DMS53 treated with DMSO at 0.1 percent for 48 hours (cell line): ENCODE measurements at regions not wholly inside any gene's neighbourhood (a gene's known extent, or its start where the extent isn't known, plus 50 kb on each side); places are given as distances from the start of the nearest gene placed in this dataset.
A peak's percentile ranks its signal among the peaks of the same experiment; 100 is the strongest.

Source experiments
- DNase-seq: peaks from one replicate; lab custom pipeline; 2025; ENCODE audit not compliant: unreplicated experiment; lab: John Stamatoyannopoulos, UW

DNA sequence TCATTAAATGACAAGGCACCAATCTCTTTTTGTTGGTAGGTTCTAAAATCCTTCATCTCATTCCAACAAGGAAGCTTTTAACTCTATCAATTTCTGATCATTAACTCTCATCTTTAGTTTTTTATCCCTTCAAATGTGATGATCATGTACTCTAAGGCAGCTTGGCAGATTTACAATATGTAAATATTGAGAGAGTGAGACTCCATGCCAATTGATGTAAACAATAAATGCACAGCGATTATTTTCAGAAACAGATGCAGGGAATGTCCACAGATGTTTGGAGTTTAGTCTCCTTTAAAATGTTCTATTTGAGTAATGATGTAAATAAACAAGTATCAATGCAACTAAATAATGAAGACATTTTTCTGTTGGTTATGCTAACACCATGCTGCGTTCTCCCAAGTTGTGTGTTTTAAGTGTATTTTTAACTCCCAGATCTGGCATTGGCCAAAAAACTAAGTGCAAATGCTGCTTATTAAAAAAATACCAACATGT, 213.8 kb downstream of the AHR start:
- DNase-seq, result peak; percentile 40

DNA sequence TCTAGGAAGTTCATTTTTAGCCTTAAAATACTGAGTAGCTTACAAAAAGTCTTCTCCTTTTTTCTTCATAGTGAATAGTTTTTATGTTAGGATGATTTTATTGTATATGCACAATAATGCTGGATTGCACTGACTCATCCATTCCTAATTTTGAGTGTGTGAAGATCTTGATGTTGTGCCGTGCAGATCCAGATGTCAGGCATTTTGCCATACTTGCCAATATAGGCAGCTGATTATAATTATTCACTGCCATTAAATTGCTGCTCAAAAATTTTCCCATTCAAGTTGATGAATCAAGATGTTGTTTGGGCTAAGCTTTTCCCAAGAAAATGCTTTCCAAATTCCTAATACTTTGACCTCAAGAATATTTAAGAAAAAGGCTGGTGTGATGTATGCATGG, 218.3 kb downstream of the AHR start:
- DNase-seq, result no peak

DNA sequence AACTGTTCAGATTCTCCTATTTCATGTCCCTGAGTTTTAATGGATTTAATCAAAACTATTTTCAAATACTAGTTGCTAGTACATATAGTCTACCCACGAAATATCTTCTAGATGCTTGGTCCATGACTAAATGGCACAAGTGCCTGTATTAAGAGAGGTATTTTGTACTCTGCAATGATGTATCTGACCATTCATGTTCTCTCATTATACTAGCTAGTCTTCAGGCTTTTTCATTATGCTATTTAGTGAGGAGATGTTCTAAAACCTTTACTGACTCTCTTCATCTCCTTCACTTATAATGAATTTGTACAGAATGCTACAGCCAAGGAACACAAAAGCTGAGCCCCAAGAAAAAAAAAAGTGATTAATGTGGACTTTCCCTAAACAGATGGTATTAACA, 222.5 kb downstream of the AHR start:
- DNase-seq, result no peak

DNA sequence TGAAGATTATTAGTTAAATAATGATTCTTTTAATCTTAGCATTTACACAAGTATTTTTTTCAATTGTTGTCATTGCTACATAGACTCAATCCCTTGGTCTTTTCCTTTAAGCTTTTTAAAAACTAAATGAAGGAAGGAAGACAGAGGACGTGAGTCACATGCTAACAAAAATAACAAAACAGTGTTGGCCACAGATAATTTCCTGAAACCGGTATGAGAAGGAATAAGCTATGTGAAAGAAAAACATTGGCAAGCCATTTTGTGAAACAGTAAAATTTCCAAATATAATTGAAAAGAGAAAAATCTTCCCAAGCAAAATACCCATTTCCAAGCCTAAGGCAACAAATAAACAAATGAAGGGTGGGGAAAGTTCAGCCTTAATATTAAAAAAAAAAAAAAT, 223.0 kb downstream of the AHR start:
- no peak for DNase-seq

DNA sequence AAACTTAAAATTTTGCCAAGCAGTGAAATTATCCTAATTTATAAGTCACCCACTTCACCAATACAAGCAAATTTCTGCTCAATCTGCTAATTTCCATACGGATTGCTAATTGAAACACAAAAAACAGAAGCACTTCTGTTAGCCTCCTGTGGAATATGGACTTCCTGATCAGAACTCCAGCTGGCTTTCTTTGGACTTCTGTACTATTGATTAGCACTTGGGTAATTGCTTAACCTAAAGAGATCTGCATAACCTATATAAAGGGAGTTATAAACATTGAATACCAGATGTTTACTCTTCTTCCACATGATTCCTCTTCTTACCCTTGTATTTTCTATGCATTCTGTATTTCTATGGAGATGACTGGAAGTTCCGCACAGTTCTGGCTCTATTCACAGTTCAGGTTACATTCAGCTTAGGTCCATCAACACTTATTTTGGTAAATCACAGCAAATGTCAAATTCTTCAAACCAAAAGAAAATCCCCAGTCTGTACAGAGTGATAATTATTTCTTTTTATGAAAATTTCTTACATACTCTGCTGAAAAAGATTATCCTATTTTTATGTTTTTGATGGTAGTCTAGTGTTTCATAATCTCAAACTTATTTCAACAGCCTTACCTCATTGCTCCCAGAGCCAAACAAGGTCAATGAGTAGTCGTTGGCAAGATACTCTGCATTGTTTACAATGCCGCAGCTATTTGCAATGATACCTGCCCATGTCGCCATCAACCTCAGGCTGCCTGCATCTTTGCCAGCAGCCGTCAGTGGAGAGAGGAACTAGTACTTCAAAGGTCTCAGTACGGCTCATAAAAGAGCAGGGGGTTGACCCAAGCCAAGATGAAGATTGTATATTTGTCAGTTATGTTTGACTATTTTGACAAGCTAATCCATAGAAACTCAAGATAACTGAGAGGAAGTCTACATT, 225.6 kb downstream of the AHR start:
- DNase-seq, result no peak

DNA sequence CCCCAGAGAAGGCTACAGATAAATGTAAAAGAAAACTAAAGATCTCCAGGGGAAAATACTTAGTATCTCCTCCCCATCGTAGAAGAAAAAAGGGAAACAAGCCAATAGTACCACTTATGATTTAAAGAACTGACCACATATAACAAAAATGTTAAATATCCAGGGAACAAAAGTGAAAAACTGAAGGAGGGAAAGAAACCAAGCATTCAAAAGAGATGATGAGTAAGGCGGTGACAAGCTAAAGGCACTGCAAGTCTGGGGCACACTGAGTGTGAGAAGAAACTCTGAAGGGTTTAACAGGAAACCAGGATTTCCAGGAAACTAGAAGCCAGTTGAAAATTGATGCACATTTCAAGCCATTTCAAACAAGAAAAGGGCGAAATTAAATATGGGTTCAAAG, 226.3 kb downstream of the AHR start:
- no peak for DNase-seq

DNA sequence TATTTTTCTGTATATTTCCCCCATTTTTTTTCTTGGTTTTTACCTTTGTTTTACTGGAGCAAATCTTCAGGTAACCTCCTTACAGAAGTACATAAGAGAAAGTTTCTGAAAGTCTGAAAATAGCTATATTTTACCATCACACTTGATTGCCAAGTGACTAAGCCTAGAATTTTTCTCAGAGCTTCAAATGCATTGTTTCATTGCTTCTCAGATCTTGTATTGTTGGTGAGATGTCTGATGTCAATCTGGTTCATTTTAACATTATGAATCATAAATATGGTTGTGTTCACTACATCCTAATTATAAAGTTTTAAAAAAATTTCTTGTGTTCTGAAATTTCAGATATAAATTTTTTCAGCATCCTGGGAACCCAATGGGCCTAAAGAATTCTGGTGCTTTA, 228.2 kb downstream of the AHR start:
- DNase-seq, result no peak

DNA sequence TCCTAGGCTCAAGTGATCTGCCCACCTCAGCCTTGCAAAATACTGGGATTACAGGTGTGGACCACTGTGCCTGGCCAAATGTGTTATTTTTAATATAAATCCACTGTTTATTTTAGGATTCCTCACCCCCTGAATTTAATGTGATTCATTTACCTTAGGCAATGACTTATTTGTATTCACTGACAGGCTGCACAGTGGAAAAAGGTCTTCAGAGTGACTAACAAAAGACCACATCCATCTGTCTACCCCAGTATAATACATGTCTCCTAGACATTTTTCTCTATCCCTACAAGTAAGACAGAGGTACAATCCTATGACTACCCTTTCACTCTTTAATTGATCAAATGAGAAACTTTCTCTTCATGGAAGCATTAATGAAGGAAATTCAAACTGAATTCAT, 230.2 kb downstream of the AHR start:
- no peak for DNase-seq

DNA sequence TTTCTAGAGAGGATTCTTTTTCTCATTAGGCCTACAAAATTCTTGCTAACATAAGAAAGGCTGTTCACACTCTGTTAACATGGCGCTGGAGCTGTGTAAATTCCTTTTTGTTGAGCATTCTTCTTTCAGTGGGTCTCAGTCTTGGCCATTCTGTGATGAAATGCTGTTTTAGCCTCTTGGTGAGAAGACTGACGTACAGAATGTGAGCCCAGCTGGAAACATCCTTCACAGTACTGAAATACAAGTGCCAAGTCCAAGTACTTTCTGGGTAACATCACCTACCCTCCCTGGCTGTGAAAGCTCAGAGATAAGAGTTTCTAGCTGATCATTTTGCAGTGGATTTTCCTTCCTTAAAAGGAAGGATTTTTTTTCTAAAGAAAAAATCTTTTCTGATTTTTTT, 231.8 kb downstream of the AHR start:
- no peak for DNase-seq

DNA sequence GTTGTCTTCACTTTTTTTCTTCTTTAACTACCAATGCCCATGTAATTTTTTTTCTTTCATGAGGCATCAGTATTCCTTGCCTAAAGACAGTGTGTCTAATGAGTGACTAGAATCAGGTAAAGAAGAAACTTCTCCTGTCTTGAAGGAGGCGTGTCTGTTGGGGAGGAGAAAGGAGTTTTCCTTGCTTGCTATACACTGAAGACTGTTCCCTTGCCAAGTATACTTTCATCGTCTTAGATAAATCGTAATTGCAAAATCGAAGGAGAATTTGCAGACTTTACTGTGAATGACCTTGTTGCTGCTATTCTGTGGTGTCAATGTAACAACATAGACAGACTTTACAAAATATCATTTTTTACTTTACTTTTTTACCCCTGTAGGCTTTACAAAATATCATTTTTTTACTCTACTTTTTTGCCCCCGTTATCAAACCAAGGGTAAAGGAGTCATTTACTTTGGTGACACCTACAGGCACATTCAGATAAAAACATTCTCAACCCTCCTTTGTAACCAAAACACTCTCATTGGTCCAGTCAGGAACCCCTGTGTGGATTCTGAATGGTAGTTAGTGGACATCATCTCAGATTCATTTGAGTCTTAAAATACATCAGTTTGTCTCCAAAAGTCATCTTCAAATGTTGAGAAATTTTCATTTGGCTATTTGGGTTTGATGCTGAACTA, 232.4 kb downstream of the AHR start:
- DNase-seq, result peak; percentile 22

DNA sequence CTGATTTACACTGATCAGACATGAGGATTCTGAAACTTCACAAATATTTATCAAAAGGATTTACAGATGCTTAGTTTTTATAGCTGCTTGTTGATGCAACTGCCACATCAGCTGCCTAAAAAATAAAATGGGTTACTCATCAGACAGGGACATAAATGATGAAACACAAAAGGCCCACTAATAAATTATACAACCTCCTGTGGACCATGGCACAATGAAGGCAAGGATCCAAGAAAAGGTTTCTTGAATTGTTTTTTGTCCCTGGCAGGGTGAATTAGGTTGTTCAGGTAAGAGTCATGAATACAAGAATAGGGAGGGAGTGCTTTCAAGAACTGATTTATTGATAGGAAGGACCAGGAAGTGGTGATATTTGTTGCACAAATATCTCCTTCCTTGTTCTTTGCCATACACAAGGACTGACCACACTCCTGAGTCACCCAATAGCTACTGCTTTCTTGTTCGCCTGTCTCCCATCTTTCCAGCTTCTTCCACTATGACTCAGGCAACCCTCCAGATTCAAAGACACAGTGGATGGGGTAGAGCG, 234.5 kb downstream of the AHR start:
- DNase-seq, result no peak

DNA sequence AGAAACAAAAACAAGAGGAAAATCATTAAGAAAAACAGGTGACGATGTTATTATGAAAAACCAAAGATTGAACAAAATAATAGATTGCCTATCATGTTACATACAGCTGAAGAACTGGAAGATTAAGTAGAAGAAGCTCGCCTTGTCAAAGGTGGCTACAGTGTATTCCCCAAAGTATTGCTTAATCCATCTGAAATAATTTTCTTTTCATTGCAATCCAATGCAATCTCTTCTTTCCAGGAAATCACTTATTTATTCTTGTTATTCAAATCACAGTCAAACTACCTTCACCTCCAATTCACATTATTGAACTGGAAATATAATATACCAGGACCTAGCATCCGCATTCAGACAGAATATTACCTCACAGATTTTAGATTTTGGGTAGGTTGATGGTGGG, 235.9 kb downstream of the AHR start:
- no peak for DNase-seq

DNA sequence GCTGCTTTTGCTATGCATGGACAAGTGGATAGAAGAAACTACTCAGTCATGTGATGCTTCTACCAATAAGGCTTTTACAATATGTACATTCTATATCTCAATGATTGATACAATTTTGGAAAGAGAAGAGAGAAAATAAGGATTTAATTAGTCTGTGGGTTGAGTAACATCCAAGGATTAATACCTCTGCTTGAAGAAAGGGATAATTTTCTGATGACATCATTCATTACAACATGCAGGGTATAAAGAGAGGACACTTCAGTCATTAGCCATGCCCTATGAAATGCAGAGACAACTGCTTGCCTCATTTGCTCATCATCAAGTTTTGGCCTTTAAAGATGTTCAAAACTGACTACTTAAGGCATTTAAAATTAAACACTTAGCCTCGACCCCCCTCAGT, 237.3 kb downstream of the AHR start:
- no peak for DNase-seq

DNA sequence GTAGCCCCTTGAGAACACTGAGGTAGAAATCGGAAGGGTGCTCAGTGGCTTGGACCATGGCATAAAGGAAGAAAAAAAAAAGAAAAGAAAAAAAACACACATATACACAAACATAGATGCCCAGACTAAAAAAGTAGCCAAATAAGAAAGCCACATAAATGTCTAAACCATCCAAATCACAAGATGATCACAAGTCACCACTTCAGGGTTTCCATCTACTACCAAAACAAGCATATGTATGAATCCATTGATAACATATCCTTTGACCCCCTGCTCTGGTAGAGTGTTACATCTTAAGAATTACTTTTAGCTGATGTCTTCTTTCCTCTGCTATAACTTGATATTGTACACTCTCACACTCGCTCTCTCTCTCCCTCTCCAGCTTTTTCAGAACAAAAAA, 245.9 kb downstream of the AHR start:
- DNase-seq, result no peak

DNA sequence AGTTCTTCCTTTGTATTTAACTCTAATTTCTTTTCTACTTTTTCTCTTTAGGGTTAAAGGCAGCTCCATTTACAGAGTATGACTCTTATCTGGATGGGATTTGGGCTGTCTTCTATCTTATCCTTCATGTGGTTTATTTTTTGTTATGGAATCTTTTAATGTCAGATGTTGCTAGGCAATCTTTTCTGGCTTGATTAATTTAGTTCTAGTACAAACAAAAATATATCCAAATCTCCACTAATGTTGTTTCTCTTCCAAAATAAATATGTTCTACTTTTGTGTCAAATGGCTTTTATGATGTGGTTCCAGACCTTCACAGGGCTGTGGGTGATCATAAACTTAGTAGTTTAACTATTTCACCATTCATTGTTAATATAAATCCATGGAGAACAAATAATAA, 246.9 kb downstream of the AHR start:
- no peak for DNase-seq

DNA sequence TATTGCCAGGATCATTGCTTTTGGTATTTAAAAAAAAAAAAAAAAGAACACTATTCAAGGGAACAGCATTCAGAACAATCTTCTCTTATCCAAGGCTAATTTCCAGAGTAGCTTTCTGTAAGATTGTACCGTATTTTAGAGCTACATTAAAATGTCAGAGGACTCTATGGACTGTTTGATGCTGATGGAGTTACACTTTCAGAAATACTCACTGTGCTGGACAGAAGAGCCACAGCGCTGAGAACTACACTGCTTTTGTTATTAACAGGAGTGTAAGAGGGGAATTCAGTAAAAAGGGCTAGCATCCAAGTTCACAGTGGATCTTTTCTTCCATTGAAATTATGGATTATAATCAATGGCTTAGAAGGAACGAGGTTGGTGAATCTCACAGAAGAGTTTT, 247.7 kb downstream of the AHR start:
- no peak for DNase-seq

DNA sequence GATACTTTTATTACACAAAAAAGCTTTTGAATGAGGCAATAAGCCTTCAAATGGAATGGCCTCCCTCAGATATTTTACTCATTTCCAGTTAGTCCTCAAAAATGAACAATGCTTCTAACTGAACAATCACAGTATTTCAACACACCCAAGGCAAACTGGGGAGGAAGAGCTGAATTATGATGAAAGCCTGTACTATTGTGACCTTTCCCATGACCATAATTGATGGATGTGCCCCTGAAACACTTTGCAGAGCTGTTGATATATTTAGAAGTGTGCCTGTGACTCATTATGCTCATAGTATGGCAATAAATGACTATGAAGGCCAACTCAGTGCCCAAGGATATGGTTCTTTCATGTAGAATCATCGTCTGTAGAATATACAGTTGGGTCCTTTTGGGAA, 248.1 kb downstream of the AHR start:
- no peak for DNase-seq

DNA sequence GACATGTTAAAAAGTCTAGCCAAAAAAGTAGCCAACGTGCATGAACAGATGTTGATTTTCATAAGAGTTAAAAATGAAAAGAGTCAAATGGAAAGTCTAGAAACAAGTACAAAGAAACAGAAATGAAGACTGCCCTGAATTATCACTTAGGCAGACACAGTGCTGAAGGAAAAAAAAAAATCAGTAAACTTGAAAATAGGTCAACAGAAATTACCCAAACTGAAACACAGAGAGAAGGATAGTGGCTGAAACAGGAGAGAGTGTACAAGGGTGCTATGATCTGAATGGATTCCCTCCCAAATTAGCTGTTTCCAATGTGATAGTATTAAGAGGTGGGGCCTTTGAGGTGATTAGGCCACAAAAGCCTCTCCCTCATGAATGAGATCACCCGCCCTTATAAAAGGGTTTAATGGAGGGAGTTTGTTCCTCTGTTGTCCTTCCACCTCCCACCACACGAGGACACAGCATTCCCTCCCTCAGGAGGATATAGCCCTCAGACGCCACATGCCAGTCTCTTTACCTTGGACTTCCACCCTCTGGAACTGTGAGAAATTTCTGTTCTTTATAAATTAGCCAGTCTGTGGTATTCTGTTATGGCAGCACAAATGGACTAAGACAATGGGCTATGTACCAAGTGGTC, 249.7 kb downstream of the AHR start:
- no peak for DNase-seq

DNA sequence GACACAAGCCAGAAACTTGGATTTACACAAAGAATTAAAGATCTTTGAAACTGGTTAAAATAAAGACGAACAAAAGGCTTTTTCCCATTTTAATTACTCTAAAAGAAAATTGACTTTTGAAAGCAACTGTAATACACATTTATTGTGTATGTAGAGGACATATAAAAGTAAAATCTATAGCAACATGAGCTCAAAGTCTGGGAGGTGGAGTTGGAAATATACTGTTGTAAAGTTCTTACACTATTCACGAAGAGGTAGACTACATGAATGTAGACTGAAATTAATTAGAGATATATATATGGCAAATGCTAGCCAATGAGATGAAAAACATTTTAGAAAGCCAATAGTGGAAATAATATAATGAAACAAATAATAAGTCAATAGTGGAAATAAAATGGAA, 251.0 kb downstream of the AHR start:
- no peak for DNase-seq

DNA sequence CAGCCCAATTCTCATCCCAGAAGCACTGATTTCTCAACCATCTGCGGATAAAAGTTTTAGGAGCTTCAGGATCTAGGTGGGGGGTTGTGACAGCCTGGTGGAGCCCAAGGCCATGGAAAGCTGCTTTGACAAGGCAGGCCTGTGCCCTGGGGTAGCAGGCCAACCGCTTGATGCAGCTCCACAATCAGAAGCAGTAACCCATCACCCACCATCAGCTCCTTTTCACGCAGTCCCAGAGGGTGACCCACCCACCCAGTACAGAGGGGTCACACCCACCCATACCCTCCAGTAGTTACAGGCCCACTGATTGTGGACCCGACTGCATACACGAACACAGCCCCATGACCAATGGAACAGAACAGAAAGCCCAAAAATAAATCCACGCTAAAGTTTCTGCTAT, 253.9 kb downstream of the AHR start:
- DNase-seq, result no peak

DNA sequence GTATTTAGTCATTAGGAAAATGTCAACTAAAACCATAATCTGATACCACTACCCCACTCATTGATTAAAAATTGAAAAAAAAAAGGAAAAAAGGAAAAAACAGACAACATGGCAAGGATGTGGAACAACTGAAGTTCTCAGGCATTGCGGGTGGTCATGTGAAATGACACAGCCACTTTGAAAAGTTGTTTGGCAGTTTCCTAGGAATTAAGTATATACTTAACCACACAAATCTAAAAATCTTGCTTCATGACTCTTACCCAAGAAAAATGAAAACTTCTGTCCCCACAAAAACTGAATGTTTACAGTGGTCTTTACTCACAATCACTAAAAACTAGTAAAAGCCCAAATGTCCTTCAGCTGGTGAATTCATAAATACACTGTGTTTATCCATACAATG, 254.5 kb downstream of the AHR start:
- DNase-seq, result no peak
